ENCODE measurements at regions not wholly inside any gene's neighbourhood (a gene's known extent, or its start where the extent isn't known, plus 50 kb on each side); places are given as distances from the start of the nearest gene placed in this dataset.
A peak's percentile ranks its signal among the peaks of the same experiment; 100 is the strongest.

DNA sequence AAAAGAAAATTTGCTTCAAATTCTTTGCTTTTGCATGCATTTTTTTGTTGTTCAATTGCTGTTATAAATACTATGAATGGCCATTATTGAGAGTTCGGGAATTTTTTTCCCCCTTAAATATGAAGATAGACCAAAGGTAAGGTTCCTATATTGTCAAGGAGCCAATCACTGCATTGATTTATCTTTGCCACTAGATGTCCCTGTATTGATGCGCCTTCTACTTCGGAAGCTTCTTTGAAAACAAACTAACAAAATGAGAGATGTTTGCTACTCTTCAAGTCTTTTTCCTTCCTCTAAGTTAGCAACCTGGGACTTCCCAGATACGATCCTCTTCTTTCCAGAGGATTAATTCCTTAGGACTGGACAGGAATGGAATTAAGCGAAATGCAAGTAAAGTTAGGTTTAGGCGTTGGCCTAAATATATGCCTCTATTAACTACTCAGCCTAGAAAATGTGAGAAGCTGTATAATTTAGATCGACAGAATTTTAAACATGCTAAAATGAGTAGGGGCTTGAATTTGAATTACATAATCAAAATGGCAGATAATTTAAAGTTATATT is 318.1 kb downstream of the AEBP2 start:
- 37% methylated on average over 7 of the region's 7 CpGs for WGBS
- H3K9me3 ChIP-seq (ENCODE audit: control insufficient read depth in 4 of 4, low read length in 3 of 4) = peaks cover 4 to 6% (median 5%) of the 10 kb centered on the region in 4 donors
- no peak for DNase-seq (ENCODE audit: low spot score)

DNA sequence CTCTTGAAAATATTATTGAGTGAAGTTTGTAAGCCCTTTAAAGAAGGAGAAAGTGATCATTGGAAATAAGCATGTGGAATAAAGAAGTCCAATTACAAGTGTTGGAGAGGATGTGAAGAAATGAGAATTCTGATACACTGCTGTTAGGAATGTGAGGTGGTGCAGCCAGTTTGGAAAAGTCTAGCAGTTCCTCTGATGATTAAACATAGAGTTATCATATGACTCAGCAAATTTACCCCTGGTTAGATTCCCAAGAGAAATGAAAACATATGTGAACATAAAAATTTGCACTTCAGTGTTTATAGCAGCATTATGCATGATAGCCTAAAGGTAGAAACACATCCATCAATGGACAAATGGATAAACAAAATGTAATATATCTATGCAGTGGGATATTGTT is 319.9 kb downstream of the AEBP2 start:
- Histone ChIP-seq H3K9ac (ENCODE audit: low read depth in 1 of 2, low read length in 2 of 2) (no peak overlapping the region), H3K9me3 (ENCODE audit: control insufficient read depth in 4 of 4, low read length in 3 of 4) (no peaks in the 10 kb centered on the region), H3K4me1 (ENCODE audit: control insufficient read depth in 4 of 4, insufficient read depth in 4 of 4, low read length in 3 of 4) (no peaks in the 10 kb centered on the region), H3K36me3 (ENCODE audit: control insufficient read depth in 4 of 4, insufficient read depth in 3 of 4, low read depth in 1 of 4, low read length in 3 of 4) (no peaks in the 10 kb centered on the region), H3K27me3 (ENCODE audit: control insufficient read depth in 4 of 4, insufficient read depth in 4 of 4, low read length in 3 of 4) (no peaks in the 10 kb centered on the region), H3K4me3 (ENCODE audit: low read depth in 1 of 3, low read length in 3 of 3) (no peak overlapping the region), H3K27ac (ENCODE audit: low read depth in 1 of 2, low read length in 2 of 2) (no peak overlapping the region)
- no peak for DNase-seq (ENCODE audit: low spot score)
- TF ChIP-seq, protein P1, sequence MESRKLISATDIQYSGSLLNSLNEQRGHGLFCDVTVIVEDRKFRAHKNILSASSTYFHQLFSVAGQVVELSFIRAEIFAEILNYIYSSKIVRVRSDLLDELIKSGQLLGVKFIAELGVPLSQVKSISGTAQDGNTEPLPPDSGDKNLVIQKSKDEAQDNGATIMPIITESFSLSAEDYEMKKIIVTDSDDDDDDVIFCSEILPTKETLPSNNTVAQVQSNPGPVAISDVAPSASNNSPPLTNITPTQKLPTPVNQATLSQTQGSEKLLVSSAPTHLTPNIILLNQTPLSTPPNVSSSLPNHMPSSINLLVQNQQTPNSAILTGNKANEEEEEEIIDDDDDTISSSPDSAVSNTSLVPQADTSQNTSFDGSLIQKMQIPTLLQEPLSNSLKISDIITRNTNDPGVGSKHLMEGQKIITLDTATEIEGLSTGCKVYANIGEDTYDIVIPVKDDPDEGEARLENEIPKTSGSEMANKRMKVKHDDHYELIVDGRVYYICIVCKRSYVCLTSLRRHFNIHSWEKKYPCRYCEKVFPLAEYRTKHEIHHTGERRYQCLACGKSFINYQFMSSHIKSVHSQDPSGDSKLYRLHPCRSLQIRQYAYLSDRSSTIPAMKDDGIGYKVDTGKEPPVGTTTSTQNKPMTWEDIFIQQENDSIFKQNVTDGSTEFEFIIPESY (IDR thresholded peaks at IDR 0.05) = no peak
- TF ChIP-seq FOXA2 (IDR thresholded peaks at IDR 0.05) = no peak
- no peak for TF ChIP-seq NR2F2 (IDR thresholded peaks at IDR 0.05)
- no peak for TF ChIP-seq JUND (IDR thresholded peaks at IDR 0.05)
- TF ChIP-seq, protein P2, sequence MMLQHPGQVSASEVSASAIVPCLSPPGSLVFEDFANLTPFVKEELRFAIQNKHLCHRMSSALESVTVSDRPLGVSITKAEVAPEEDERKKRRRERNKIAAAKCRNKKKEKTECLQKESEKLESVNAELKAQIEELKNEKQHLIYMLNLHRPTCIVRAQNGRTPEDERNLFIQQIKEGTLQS (IDR thresholded peaks at IDR 0.05) = no peak
- no peak for TF ChIP-seq RAD21 (IDR thresholded peaks at IDR 0.05)
- TF ChIP-seq GABPA (IDR thresholded peaks at IDR 0.05 in 1 of 2, conservative IDR thresholded peaks at IDR 0.05 in 1 of 2) = no peak
- TF ChIP-seq SP1 (IDR thresholded peaks at IDR 0.05) = no peak
- TF ChIP-seq YY1 (IDR thresholded peaks at IDR 0.05) = no peak
- TF ChIP-seq, protein P3, sequence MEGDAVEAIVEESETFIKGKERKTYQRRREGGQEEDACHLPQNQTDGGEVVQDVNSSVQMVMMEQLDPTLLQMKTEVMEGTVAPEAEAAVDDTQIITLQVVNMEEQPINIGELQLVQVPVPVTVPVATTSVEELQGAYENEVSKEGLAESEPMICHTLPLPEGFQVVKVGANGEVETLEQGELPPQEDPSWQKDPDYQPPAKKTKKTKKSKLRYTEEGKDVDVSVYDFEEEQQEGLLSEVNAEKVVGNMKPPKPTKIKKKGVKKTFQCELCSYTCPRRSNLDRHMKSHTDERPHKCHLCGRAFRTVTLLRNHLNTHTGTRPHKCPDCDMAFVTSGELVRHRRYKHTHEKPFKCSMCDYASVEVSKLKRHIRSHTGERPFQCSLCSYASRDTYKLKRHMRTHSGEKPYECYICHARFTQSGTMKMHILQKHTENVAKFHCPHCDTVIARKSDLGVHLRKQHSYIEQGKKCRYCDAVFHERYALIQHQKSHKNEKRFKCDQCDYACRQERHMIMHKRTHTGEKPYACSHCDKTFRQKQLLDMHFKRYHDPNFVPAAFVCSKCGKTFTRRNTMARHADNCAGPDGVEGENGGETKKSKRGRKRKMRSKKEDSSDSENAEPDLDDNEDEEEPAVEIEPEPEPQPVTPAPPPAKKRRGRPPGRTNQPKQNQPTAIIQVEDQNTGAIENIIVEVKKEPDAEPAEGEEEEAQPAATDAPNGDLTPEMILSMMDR (IDR thresholded peaks at IDR 0.05; ENCODE audit: low read depth, low read length, missing input control) = no peak
- no peak for TF ChIP-seq FOXA1 (IDR thresholded peaks at IDR 0.05)
- no peak for TF ChIP-seq RXRA (IDR thresholded peaks at IDR 0.05)
- no peak for TF ChIP-seq HNF4A (conservative IDR thresholded peaks at IDR 0.05)
- no peak for TF ChIP-seq EGR1 (IDR thresholded peaks at IDR 0.05; ENCODE audit: low read depth in 2 of 2)

More for the DNA sequence above, 318.1 kb downstream of the AEBP2 start:
- Histone ChIP-seq H3K27me3 (ENCODE audit: control insufficient read depth in 4 of 4, insufficient read depth in 4 of 4, low read length in 3 of 4) (no peaks in the 10 kb centered on the region), H3K36me3 (ENCODE audit: control insufficient read depth in 4 of 4, insufficient read depth in 3 of 4, low read depth in 1 of 4, low read length in 3 of 4) (no peaks in the 10 kb centered on the region), H3K4me3 (ENCODE audit: low read depth in 1 of 3, low read length in 3 of 3) (no peak overlapping the region), H3K4me1 (ENCODE audit: control insufficient read depth in 4 of 4, insufficient read depth in 4 of 4, low read length in 3 of 4) (no peaks in the 10 kb centered on the region), H3K27ac (ENCODE audit: low read depth in 1 of 2, low read length in 2 of 2) (no peak overlapping the region), H3K9ac (ENCODE audit: low read depth in 1 of 2, low read length in 2 of 2) (no peak overlapping the region)
- TF ChIP-seq, protein P3 (IDR thresholded peaks at IDR 0.05; ENCODE audit: low read depth, low read length, missing input control) = peak; percentile 72
- no peak for TF ChIP-seq NR2F2 (IDR thresholded peaks at IDR 0.05)
- TF ChIP-seq, protein P4, sequence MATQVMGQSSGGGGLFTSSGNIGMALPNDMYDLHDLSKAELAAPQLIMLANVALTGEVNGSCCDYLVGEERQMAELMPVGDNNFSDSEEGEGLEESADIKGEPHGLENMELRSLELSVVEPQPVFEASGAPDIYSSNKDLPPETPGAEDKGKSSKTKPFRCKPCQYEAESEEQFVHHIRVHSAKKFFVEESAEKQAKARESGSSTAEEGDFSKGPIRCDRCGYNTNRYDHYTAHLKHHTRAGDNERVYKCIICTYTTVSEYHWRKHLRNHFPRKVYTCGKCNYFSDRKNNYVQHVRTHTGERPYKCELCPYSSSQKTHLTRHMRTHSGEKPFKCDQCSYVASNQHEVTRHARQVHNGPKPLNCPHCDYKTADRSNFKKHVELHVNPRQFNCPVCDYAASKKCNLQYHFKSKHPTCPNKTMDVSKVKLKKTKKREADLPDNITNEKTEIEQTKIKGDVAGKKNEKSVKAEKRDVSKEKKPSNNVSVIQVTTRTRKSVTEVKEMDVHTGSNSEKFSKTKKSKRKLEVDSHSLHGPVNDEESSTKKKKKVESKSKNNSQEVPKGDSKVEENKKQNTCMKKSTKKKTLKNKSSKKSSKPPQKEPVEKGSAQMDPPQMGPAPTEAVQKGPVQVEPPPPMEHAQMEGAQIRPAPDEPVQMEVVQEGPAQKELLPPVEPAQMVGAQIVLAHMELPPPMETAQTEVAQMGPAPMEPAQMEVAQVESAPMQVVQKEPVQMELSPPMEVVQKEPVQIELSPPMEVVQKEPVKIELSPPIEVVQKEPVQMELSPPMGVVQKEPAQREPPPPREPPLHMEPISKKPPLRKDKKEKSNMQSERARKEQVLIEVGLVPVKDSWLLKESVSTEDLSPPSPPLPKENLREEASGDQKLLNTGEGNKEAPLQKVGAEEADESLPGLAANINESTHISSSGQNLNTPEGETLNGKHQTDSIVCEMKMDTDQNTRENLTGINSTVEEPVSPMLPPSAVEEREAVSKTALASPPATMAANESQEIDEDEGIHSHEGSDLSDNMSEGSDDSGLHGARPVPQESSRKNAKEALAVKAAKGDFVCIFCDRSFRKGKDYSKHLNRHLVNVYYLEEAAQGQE (IDR thresholded peaks at IDR 0.05) = no peak
- peak; percentile 94 to 96 for TF ChIP-seq RAD21 (IDR thresholded peaks at IDR 0.05)
- TF ChIP-seq RXRA (IDR thresholded peaks at IDR 0.05) = peak in 1 of 2 donors; percentile 6
- TF ChIP-seq, protein P1 (IDR thresholded peaks at IDR 0.05) = no peak
- TF ChIP-seq FOXA1 (IDR thresholded peaks at IDR 0.05) = no peak
